Psoas muscle (tissue), 7 donors: ENCODE measurements at regions not wholly inside any gene's neighbourhood (a gene's known extent, or its start where the extent isn't known, plus 50 kb on each side); places are given as distances from the start of the nearest gene placed in this dataset.

Experiments
- ATAC-seq, 4 donors: fragments of 200-7000 bp; cut with Tn5 transposase; one replicate each; pipeline ENCODE4 v1.9.1; 2020; ENCODE audit warnings: moderate library complexity in 3 of 4, mild to moderate bottlenecking in 2 of 4
- DNase-seq, 2 donors: peaks; one replicate each; pipeline ENCODE4 v3.0.0-alpha.2; 2020
- H3K27ac ChIP-seq: fragments of 200-600 bp; one replicate; pipeline ENCODE4 v1.8.0; 2022
- H3K27me3 ChIP-seq, 3 donors: fragments of 200-600 bp in 1 of 3; one replicate each; pipeline versions ENCODE4 v1.6.1 to v1.8.0; 2013 to 2022; ENCODE audit warnings: low read length in 2 of 3, mild to moderate bottlenecking in 2 of 3, moderate library complexity in 1 of 3; ENCODE audit not compliant: insufficient read depth in 3 of 3
- H3K36me3 ChIP-seq, 2 donors: fragments of 200-600 bp in 1 of 2; one replicate each; pipeline versions ENCODE4 v1.6.1 to v1.8.0; 2013 to 2022; ENCODE audit warnings: low read depth in 1 of 2, mild to moderate bottlenecking in 1 of 2, moderate library complexity in 1 of 2; ENCODE audit not compliant: insufficient read depth in 1 of 2
- H3K4me1 ChIP-seq: fragments of 200-600 bp; one replicate; pipeline ENCODE4 v1.8.0; 2022
- H3K4me3 ChIP-seq: fragments of 200-600 bp; one replicate; pipeline ENCODE4 v1.8.0; 2022; ENCODE audit warnings: mild to moderate bottlenecking
- H3K9me3 ChIP-seq: fragments of 200-600 bp; one replicate; pipeline ENCODE4 v1.8.0; 2022
- CTCF ChIP-seq: fragments of 200-600 bp; IDR thresholded peaks from one replicate; pipeline ENCODE4 v1.8.0; 2022; ENCODE audit warnings: antibody characterized with exemption
- WGBS, 3 donors: extraction: QIAGEN DNeasy Blood & Tissue Kit; methylation state at CpG; one replicate each; pipeline versions ENCODE4 v1.1.6 to v1.1.7; 2013; 5-methylcytosine and 5-hydroxymethylcytosine counted together
- intact Hi-C, 2 donors: fragments of 100-400 bp; cut with DNase I; formaldehyde crosslinking; loops; one replicate each; pipeline versions ENCODE4 v1.11.0 to v1.14.2; 2022
- donor health status: healthy with polysubstance abuse.
- donor health status: DM: no; HTN: no; CAD: no; lungs with moderate emphysema.
- donor health status: Bipolar disorder and iron deficiency.
- donor health status: healthy.
- donor health status: DM: yes; HTN: yes; CAD: no.
- donor health status: DM: no; HTN: no; CAD: no.
- donor health status: DM: yes; HTN: yes; CAD: no.

DNA sequence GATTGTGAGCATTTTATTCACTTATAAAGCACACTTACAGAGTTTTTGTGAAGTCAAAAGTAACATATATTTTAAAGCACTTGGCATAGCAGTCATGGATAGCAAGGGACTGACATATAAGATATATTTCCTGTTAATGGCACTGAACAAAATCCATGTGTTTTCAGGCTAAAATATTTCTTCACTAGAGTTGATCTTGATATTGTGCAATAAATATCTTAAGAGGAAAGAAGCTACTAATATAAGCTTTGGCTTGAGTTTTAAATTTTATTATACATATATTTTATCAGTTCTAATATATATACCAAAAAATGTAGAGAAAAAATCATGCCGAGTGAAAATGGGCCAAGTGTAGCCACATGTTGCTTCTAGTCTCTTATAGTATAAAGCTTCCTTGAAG lies 189.7 kb upstream of the DPP10 start:
- H3K27ac ChIP-seq: no peak overlapping the region
- WGBS, 3 donors: 93 to 97% (median 95%) methylated on average over 1 of the region's 1 CpG
- no peak for DNase-seq
- no peaks in the 10 kb centered on the region for H3K27me3 ChIP-seq
- H3K4me3 ChIP-seq: no peak overlapping the region
- H3K4me1 ChIP-seq: no peaks in the 10 kb centered on the region
- TF ChIP-seq CTCF: no peak
- intact Hi-C loops: no loop called here
- no peaks in the 10 kb centered on the region for H3K9me3 ChIP-seq
- no peaks in the 10 kb centered on the region for H3K36me3 ChIP-seq
- no peak for ATAC-seq

DNA sequence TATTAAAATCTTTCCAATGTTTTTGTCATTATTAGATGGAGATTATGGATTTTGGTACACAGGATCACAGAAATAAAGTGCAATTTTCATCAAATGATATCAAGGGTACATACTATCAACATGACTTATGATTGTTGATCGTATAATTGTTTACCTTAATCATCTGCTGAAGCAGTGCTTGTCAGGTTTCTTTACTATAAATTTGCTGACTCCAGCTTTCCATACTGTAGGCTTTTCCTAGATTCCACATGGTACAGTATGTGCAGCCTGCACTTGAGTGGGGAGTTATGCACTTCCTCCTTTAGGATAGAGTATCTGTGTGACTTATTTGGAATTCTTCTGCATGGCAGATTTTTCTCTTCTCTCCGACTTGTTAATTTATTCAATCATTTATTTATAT lies 187.6 kb upstream of the DPP10 start:
- H3K9me3 ChIP-seq: no peaks in the 10 kb centered on the region
- H3K27ac ChIP-seq: no peak overlapping the region
- no peaks in the 10 kb centered on the region for H3K36me3 ChIP-seq
- DNase-seq (no peak), ATAC-seq (no peak)
- H3K27me3 ChIP-seq: no peaks in the 10 kb centered on the region
- TF ChIP-seq CTCF: no peak
- no peak overlapping the region for H3K4me3 ChIP-seq
- no peaks in the 10 kb centered on the region for H3K4me1 ChIP-seq
- intact Hi-C loops: no loop called here
- WGBS, 3 donors: 61 to 83% (median 77%) methylated on average over 2 of the region's 2 CpGs

- ATAC-seq: no peak
- intact Hi-C loops: no loop called here
- WGBS, 3 donors: 90 to 95% (median 94%) methylated on average over 3 of the region's 3 CpGs
- no peak for TF ChIP-seq CTCF
- Histone ChIP-seq H3K27me3 (no peaks in the 10 kb centered on the region), H3K9me3 (no peaks in the 10 kb centered on the region), H3K4me1 (no peaks in the 10 kb centered on the region), H3K36me3 (no peaks in the 10 kb centered on the region), H3K27ac (no peak overlapping the region), H3K4me3 (no peak overlapping the region)
- no peak for DNase-seq
These were observed 183.1 kb upstream of the DPP10 start for GRCh38 chr2:114259389-114259788.

- no peaks in the 10 kb centered on the region for H3K36me3 ChIP-seq
- intact Hi-C loops: no loop called here
- no peaks in the 10 kb centered on the region for H3K9me3 ChIP-seq
- peaks cover 0 to 1% (median 0%) of the 10 kb centered on the region in 3 donors for H3K27me3 ChIP-seq
- no peak overlapping the region for H3K4me3 ChIP-seq
- no peaks in the 10 kb centered on the region for H3K4me1 ChIP-seq
- no peak for TF ChIP-seq CTCF
- no peak for DNase-seq
- ATAC-seq: no peak
- no peak overlapping the region for H3K27ac ChIP-seq
These were observed 181.1 kb upstream of the DPP10 start for GRCh38 chr2:114261366-114261765.

- Histone ChIP-seq H3K9me3 (no peaks in the 10 kb centered on the region), H3K36me3 (no peaks in the 10 kb centered on the region), H3K27me3 (peaks cover 0 to 1% (median 0%) of the 10 kb centered on the region in 3 donors), H3K27ac (no peak overlapping the region), H3K4me3 (no peak overlapping the region), H3K4me1 (no peaks in the 10 kb centered on the region)
- WGBS, 3 donors: 27 to 30% (median 27%) methylated on average over 4 of the region's 4 CpGs
- DNase-seq (no peak), ATAC-seq (no peak)
- TF ChIP-seq CTCF: no peak
- intact Hi-C loops: no loop called here
These were observed 177.2 kb upstream of the DPP10 start for GRCh38 chr2:114265261-114265660.
